Caco-2 (cell line): ENCODE measurements at regions not wholly inside any gene's neighbourhood (a gene's known extent, or its start where the extent isn't known, plus 50 kb on each side); places are given as distances from the start of the nearest gene placed in this dataset.

Experiments
- BruUV-seq: library from RNA; stranded (reverse); fragments of 400-500 nt; replicated peaks from 2 replicates; lab custom pipeline; 2021; lab: Mats Ljungman, UMichigan
- CTCF ChIA-PET: fragments of 300-600 bp; sonication (Branson Sonifier 250); formaldehyde crosslinking; loops from one replicate; lab custom pipeline; 2022; ENCODE audit warnings: antibody characterized with exemption; lab: Charles Lee
- POLR2A ChIA-PET: fragments of 300-600 bp; sonication (Branson Sonifier 250); formaldehyde crosslinking; loops from one replicate; lab custom pipeline; 2022; ENCODE audit warnings: antibody characterized with exemption; lab: Charles Lee
- DNase-seq, 2 experiments: peaks; one replicate each; pipeline versions ENCODE4 v3.0.0 to v3.0.0-alpha.2; 2020 to 2022
- H3K27me3 ChIP-seq: replicated peaks from 2 replicates; pipeline ENCODE4 v1.6.0; 2011; ENCODE audit warnings: low read length; ENCODE audit not compliant: control insufficient read depth, insufficient read depth
- H3K36me3 ChIP-seq: 2 replicates; pipeline ENCODE4 v1.5.1; 2011; ENCODE audit warnings: low read length; ENCODE audit not compliant: control insufficient read depth, insufficient read depth
- H3K4me1 ChIP-seq: fragments of 250-450 bp; sonication (Bioruptor Pico); 2 replicates; pipeline ENCODE4 v1.5.1; 2020; ENCODE audit warnings: mild to moderate bottlenecking
- H3K4me3 ChIP-seq: 2 replicates; pipeline ENCODE4 v1.5.1; 2011; ENCODE audit warnings: low read depth, mild to moderate bottlenecking, control low read depth, low read length
- H3K9me3 ChIP-seq: fragments of 250-450 bp; sonication (Bioruptor Pico); 2 replicates; pipeline ENCODE4 v1.5.1; 2020; ENCODE audit warnings: mild to moderate bottlenecking, moderate library complexity
- H3K27ac Mint-ChIP-seq: one replicate; pipeline ENCODE4 v1.8.0; 2022; ENCODE audit warnings: mixed read lengths; ENCODE audit not compliant: unreplicated experiment
- H3K27me3 Mint-ChIP-seq: one replicate; pipeline ENCODE4 v1.8.0; 2022; ENCODE audit warnings: mixed read lengths; ENCODE audit not compliant: insufficient read depth, unreplicated experiment
- H3K36me3 Mint-ChIP-seq: one replicate; pipeline ENCODE4 v1.8.0; 2022; ENCODE audit warnings: mild to moderate bottlenecking, mixed read lengths; ENCODE audit not compliant: insufficient read depth, unreplicated experiment
- H3K4me1 Mint-ChIP-seq: one replicate; pipeline ENCODE4 v1.8.0; 2022; ENCODE audit warnings: low read depth, mixed read lengths; ENCODE audit not compliant: unreplicated experiment
- H3K4me3 Mint-ChIP-seq: one replicate; pipeline ENCODE4 v1.8.0; 2022; ENCODE audit warnings: mild to moderate bottlenecking, moderate library complexity, mixed read lengths; ENCODE audit not compliant: unreplicated experiment
- H3K9me3 Mint-ChIP-seq: one replicate; pipeline ENCODE4 v1.8.0; 2022; ENCODE audit warnings: mixed read lengths; ENCODE audit not compliant: unreplicated experiment
- CTCF ChIP-seq, 2 experiments: fragments of 200-600 bp in 1 of 2; IDR thresholded peaks; 1 replicate in 1 of 2; 2 replicates in 1 of 2; pipeline versions ENCODE4 v1.5.1 to v1.8.0; 2011 to 2022; ENCODE audit warnings: antibody characterized with exemption in 1 of 2, control low read depth in 1 of 2, inconsistent platforms in 1 of 2, low read depth in 1 of 2, low read length in 1 of 2, mild to moderate bottlenecking in 1 of 2, moderate library complexity in 1 of 2; ENCODE audit not compliant: insufficient read depth in 1 of 2, severe bottlenecking in 1 of 2, unreplicated experiment in 1 of 2
- intact Hi-C: fragments of 100-400 bp; cut with micrococcal nuclease; formaldehyde crosslinking; loops from one replicate; pipeline ENCODE4 v1.10.0; 2022; ENCODE audit not compliant: unreplicated experiment

DNA sequence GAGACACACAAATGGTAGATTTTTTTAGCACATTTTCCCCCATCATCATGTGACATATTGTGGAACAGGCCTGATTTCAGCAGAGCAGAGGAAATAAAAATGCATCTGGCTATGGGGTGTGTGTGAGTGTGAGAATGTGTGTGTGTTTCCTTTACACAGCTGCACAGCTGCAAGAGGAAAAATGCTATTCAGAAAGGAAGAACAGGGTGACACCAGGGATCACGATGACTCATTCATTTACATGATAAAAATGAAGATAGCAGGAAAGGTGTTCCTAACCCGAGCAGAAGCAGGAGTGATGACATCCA is 469.5 kb upstream of the TSHZ3 start:
- TF ChIP-seq CTCF (IDR thresholded peaks at IDR 0.05; ENCODE audit: insufficient read depth in 1 of 2, low read depth in 1 of 2, low read length in 1 of 2, severe bottlenecking in 1 of 2, unreplicated experiment in 1 of 2): no peak
- ChIA-PET CTCF (no interaction called here), POLR2A (no interaction called here)
- Mint-ChIP-seq H3K4me1 (no peaks in the 10 kb centered on the region), H3K27me3 (no peaks in the 10 kb centered on the region), H3K4me3 (no peak overlapping the region), H3K9me3 (no peaks in the 10 kb centered on the region), H3K27ac (no peak overlapping the region), H3K36me3 (no peaks in the 10 kb centered on the region)
- H3K4me1 ChIP-seq: no peaks in the 10 kb centered on the region; the same call in 1 of the 2 replicates
- intact Hi-C loops: no loop called here
- H3K9me3 ChIP-seq: no peaks in the 10 kb centered on the region
- DNase-seq: no peak
- no peaks in the 10 kb centered on the region for H3K27me3 ChIP-seq
- no peaks in the 10 kb centered on the region for H3K36me3 ChIP-seq
- no TSS peak for BruUV-seq
- H3K4me3 ChIP-seq: no peak overlapping the region

GRCh38 chr19:31819837-31820236 is 470.6 kb upstream of the TSHZ3 start:
- BruUV-seq: no TSS peak
- intact Hi-C loops: no loop called here
- POLR2A ChIA-PET: no interaction called here
- DNase-seq: no peak
- Histone ChIP-seq H3K4me1 (no peaks in the 10 kb centered on the region; the same call in 1 of the 2 replicates), H3K27me3 (no peaks in the 10 kb centered on the region), H3K36me3 (no peaks in the 10 kb centered on the region), H3K9me3 (no peaks in the 10 kb centered on the region), H3K4me3 (no peak overlapping the region)
- Mint-ChIP-seq H3K27ac (no peak overlapping the region), H3K36me3 (no peaks in the 10 kb centered on the region), H3K4me3 (no peak overlapping the region), H3K9me3 (peaks cover 2% of the 10 kb centered on the region), H3K27me3 (no peaks in the 10 kb centered on the region), H3K4me1 (no peaks in the 10 kb centered on the region)
- no peak for TF ChIP-seq CTCF (IDR thresholded peaks at IDR 0.05; ENCODE audit: insufficient read depth in 1 of 2, low read depth in 1 of 2, low read length in 1 of 2, severe bottlenecking in 1 of 2, unreplicated experiment in 1 of 2)
- CTCF ChIA-PET: no interaction called here

DNA sequence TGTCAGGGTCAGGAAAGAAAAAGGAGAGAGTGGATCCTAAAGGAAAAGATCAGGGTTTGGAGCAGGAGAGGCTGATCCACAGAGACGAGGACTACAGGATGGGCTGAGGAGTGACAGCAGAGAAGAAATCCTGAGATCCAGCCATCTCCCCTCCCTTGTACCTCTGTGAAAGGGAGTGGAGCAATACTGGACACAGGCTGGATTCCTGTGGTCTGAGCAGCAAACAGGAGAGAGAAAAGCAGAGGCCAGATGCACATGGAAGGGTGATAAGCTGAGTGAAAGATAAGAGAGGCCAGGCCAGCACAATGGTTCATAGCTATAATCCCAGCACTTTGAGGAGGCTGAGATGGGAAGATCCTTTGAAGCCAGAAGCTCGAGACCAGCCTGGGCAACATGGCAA is 472.1 kb upstream of the TSHZ3 start:
- CTCF ChIA-PET: no interaction called here
- no peak overlapping the region for H3K4me3 Mint-ChIP-seq
- Histone ChIP-seq H3K4me1 (no peaks in the 10 kb centered on the region; the same call in 1 of the 2 replicates), H3K9me3 (no peaks in the 10 kb centered on the region), H3K36me3 (no peaks in the 10 kb centered on the region), H3K4me3 (no peak overlapping the region), H3K27me3 (no peaks in the 10 kb centered on the region)
- POLR2A ChIA-PET: no interaction called here
- TF ChIP-seq CTCF (IDR thresholded peaks at IDR 0.05; ENCODE audit: insufficient read depth in 1 of 2, low read depth in 1 of 2, low read length in 1 of 2, severe bottlenecking in 1 of 2, unreplicated experiment in 1 of 2): no peak
- intact Hi-C loops: no loop called here
- H3K27ac Mint-ChIP-seq: no peak overlapping the region
- no TSS peak for BruUV-seq
- no peak for DNase-seq
- H3K36me3 Mint-ChIP-seq: no peaks in the 10 kb centered on the region
- H3K4me1 Mint-ChIP-seq: no peaks in the 10 kb centered on the region
- H3K27me3 Mint-ChIP-seq: peaks cover 4% of the 10 kb centered on the region
- peaks cover 9% of the 10 kb centered on the region for H3K9me3 Mint-ChIP-seq
